GM21367 (cell line): ENCODE measurements at regions not wholly inside any gene's neighbourhood (a gene's known extent, or its start where the extent isn't known, plus 50 kb on each side); places are given as distances from the start of the nearest gene placed in this dataset.

Experiments used
- ATAC-seq: cut with Tn5 transposase; IDR thresholded peaks from one replicate; pipeline ENCODE4 v1.9.1; 2021; ENCODE audit not compliant: unreplicated experiment

GRCh38 chr4:58935332-58935731 lies 1825.1 kb upstream of the IGFBP7 start:
- ATAC-seq, result no peak

GRCh38 chr4:58936436-58936835 lies 1826.3 kb upstream of the IGFBP7 start:
- no peak for ATAC-seq

GRCh38 chr4:58940167-58940566 lies 1830.0 kb upstream of the IGFBP7 start:
- no peak for ATAC-seq

- no peak for ATAC-seq
These were observed 1831.1 kb upstream of the IGFBP7 start for GRCh38 chr4:58941286-58941685.

GRCh38 chr4:58953575-58953974 lies 1843.4 kb upstream of the IGFBP7 start:
- no peak for ATAC-seq

- ATAC-seq, result no peak
These were observed 1847.5 kb upstream of the IGFBP7 start for GRCh38 chr4:58957711-58958110.

GRCh38 chr4:58961283-58961682 lies 1851.1 kb upstream of the IGFBP7 start:
- ATAC-seq, result no peak

- no peak for ATAC-seq
These were observed 1851.7 kb upstream of the IGFBP7 start for GRCh38 chr4:58961925-58962324.

- no peak for ATAC-seq
These were observed 1852.2 kb upstream of the IGFBP7 start for GRCh38 chr4:58962424-58962823.

- ATAC-seq, result no peak
These were observed 1871.6 kb upstream of the IGFBP7 start for GRCh38 chr4:58981828-58982227.

GRCh38 chr4:58983887-58984286 lies 1873.7 kb upstream of the IGFBP7 start:
- ATAC-seq, result no peak

GRCh38 chr4:59002148-59002547 lies 1892.0 kb upstream of the IGFBP7 start:
- ATAC-seq, result no peak

GRCh38 chr4:59024257-59024656 lies 1914.1 kb upstream of the IGFBP7 start:
- ATAC-seq, result no peak

- ATAC-seq, result no peak
These were observed 1927.6 kb upstream of the IGFBP7 start for GRCh38 chr4:59037812-59038211.

GRCh38 chr4:59039046-59039445 lies 1928.9 kb upstream of the IGFBP7 start:
- no peak for ATAC-seq

GRCh38 chr4:59044286-59044900 lies 1934.2 kb upstream of the IGFBP7 start:
- ATAC-seq, result no peak

GRCh38 chr4:59054086-59054485 lies 1943.9 kb upstream of the IGFBP7 start:
- no peak for ATAC-seq

- no peak for ATAC-seq
These were observed 1947.6 kb upstream of the IGFBP7 start for GRCh38 chr4:59057804-59058203.

- no peak for ATAC-seq
These were observed 1948.4 kb upstream of the IGFBP7 start for GRCh38 chr4:59058543-59058942.

GRCh38 chr4:59060002-59060846 lies 1950.0 kb upstream of the IGFBP7 start:
- no peak for ATAC-seq

GRCh38 chr4:59060895-59061294 lies 1950.7 kb upstream of the IGFBP7 start:
- no peak for ATAC-seq

- ATAC-seq, result no peak
These were observed 1953.0 kb upstream of the IGFBP7 start for GRCh38 chr4:59063015-59063720.
